Spleen (tissue), 11 donors: ENCODE measurements at regions not wholly inside any gene's neighbourhood (a gene's known extent, or its start where the extent isn't known, plus 50 kb on each side); places are given as distances from the start of the nearest gene placed in this dataset.

Experiments
- DNase-seq: peaks from one replicate; pipeline ENCODE4 v3.0.0-alpha.2; 2020
- H3K27ac ChIP-seq, 8 donors: fragments of 200-600 bp; sonication (generic) in 7 of 8; 1 replicate in 4 of 8; 2 replicates in 4 of 8; pipeline versions ENCODE4 v1.5.0 to v1.8.0; 2016 to 2021; ENCODE audit warnings: inconsistent platforms in 4 of 8, mild to moderate bottlenecking in 4 of 8, moderate library complexity in 1 of 8
- H3K27me3 ChIP-seq, 7 donors: fragments of 200-600 bp; sonication (generic) in 6 of 7; replicated peaks in 1 of 7; 1 replicate in 4 of 7; 2 replicates in 3 of 7; pipeline versions ENCODE4 v1.5.0 to v1.8.0; 2016 to 2021; ENCODE audit warnings: inconsistent platforms in 3 of 7, mild to moderate bottlenecking in 1 of 7
- H3K36me3 ChIP-seq, 6 donors: fragments of 200-600 bp; sonication (generic) in 5 of 6; 1 replicate in 4 of 6; 2 replicates in 2 of 6; pipeline versions ENCODE4 v1.5.0 to v1.8.0; 2016 to 2021; ENCODE audit warnings: inconsistent platforms in 2 of 6
- H3K4me1 ChIP-seq, 6 donors: fragments of 200-600 bp; sonication (generic) in 5 of 6; 1 replicate in 3 of 6; 2 replicates in 3 of 6; pipeline versions ENCODE4 v1.5.0 to v1.8.0; 2016 to 2021; ENCODE audit warnings: inconsistent platforms in 3 of 6
- H3K4me3 ChIP-seq, 8 donors: fragments of 200-600 bp; sonication (generic) in 7 of 8; 1 replicate in 4 of 8; 2 replicates in 4 of 8; pipeline versions ENCODE4 v1.5.0 to v1.8.0; 2016 to 2021; ENCODE audit warnings: inconsistent platforms in 4 of 8, mild to moderate bottlenecking in 4 of 8, moderate library complexity in 2 of 8
- H3K9me3 ChIP-seq, 8 donors: fragments of 200-600 bp; sonication (generic) in 7 of 8; 1 replicate in 4 of 8; 2 replicates in 4 of 8; pipeline versions ENCODE4 v1.5.0 to v1.8.0; 2016 to 2021; ENCODE audit warnings: inconsistent platforms in 4 of 8
- CTCF ChIP-seq, 11 experiments: fragments of 200-600 bp in 7 of 11; fragments of 450-650 bp in 4 of 11; sonication (generic) in 4 of 11; IDR thresholded peaks in 8 of 11; conservative IDR thresholded peaks in 3 of 11; 1 replicate in 7 of 11; 2 replicates in 4 of 11; pipeline versions ENCODE4 v1.4.0 to v1.8.0; 2016 to 2021; ENCODE audit warnings: antibody characterized with exemption in 11 of 11, inconsistent platforms in 4 of 11, mild to moderate bottlenecking in 1 of 11
- POLR2A ChIP-seq, 3 donors: fragments of 450-650 bp; IDR thresholded peaks; one replicate each; pipeline ENCODE4 v1.5.1; 2017; ENCODE audit warnings: antibody characterized with exemption in 3 of 3, mild to moderate bottlenecking in 1 of 3
- POLR2AphosphoS5 ChIP-seq, 3 donors: sonication (generic); formaldehyde crosslinking; IDR thresholded peaks; one replicate each; pipeline ENCODE4 v1.5.1; 2017; ENCODE audit warnings: antibody characterized with exemption in 3 of 3
- WGBS, 5 donors: extraction: QIAGEN DNeasy Blood & Tissue Kit in 3 of 5; methylation state at CpG; one replicate each; pipeline versions ENCODE4 v1.1.5 to v1.1.7; 2013 to 2018; 5-methylcytosine and 5-hydroxymethylcytosine counted together
- intact Hi-C: fragments of 100-400 bp; cut with DNase I; formaldehyde crosslinking; loops from one replicate; pipeline ENCODE4 v1.15.0; 2023; ENCODE audit warnings: low total_unique reads
- donor health status: healthy with polysubstance abuse.
- donor health status: DM: no; HTN: no; CAD: no; lungs with moderate emphysema.
- donor health status: DM: no; HTN: no; CAD: no.
- donor health status: Bipolar disorder and iron deficiency.
- donor health status: healthy.
- donor health status: DM: no; HTN: no; CAD: no.
- donor health status: DM: yes; HTN: yes; CAD: no.

GRCh38 chr12:42916143-42916542 lies 326.6 kb upstream of the PRICKLE1 start:
- Histone ChIP-seq H3K9me3 (peaks cover 0 to 16% (median 0%) of the 10 kb centered on the region in 8 donors), H3K27ac (no peak overlapping the region), H3K4me1 (no peaks in the 10 kb centered on the region), H3K4me3 (no peak overlapping the region), H3K36me3 (no peaks in the 10 kb centered on the region), H3K27me3 (no peaks in the 10 kb centered on the region)
- TF ChIP-seq CTCF (IDR thresholded peaks at IDR 0.05 in 8 of 11, conservative IDR thresholded peaks at IDR 0.05 in 3 of 11) (no peak), POLR2A (IDR thresholded peaks at IDR 0.05) (no peak), POLR2AphosphoS5 (IDR thresholded peaks at IDR 0.05) (no peak)
- 45 to 62% (median 60%) methylated on average over 3 of the region's 3 CpGs for WGBS, 5 donors
- no peak for DNase-seq
- intact Hi-C loops, result no loop called here

- intact Hi-C loops, result no loop called here
- Histone ChIP-seq H3K27ac (no peak overlapping the region), H3K27me3 (no peaks in the 10 kb centered on the region), H3K4me1 (no peaks in the 10 kb centered on the region), H3K9me3 (peaks cover 0 to 16% (median 0%) of the 10 kb centered on the region in 8 donors), H3K36me3 (no peaks in the 10 kb centered on the region), H3K4me3 (no peak overlapping the region)
- no peak for DNase-seq
- TF ChIP-seq POLR2A (IDR thresholded peaks at IDR 0.05) (no peak), CTCF (IDR thresholded peaks at IDR 0.05 in 8 of 11, conservative IDR thresholded peaks at IDR 0.05 in 3 of 11) (no peak), POLR2AphosphoS5 (IDR thresholded peaks at IDR 0.05) (no peak)
- WGBS, 5 donors, result 75 to 85% (median 80%) methylated on average over 4 of the region's 4 CpGs
Observed at GRCh38 chr12:42915426-42915825, 325.9 kb upstream of the PRICKLE1 start.

- Histone ChIP-seq H3K9me3 (peaks cover 0 to 16% (median 0%) of the 10 kb centered on the region in 8 donors), H3K27me3 (no peaks in the 10 kb centered on the region), H3K27ac (no peak overlapping the region), H3K36me3 (no peaks in the 10 kb centered on the region), H3K4me3 (no peak overlapping the region), H3K4me1 (no peaks in the 10 kb centered on the region)
- no peak for TF ChIP-seq POLR2AphosphoS5 (IDR thresholded peaks at IDR 0.05)
- TF ChIP-seq CTCF (IDR thresholded peaks at IDR 0.05 in 8 of 11, conservative IDR thresholded peaks at IDR 0.05 in 3 of 11), result no peak
- no peak for TF ChIP-seq POLR2A (IDR thresholded peaks at IDR 0.05)
- intact Hi-C loops, result no loop called here
- no peak for DNase-seq
- WGBS, 5 donors, result 65 to 79% (median 69%) methylated on average over 1 of the region's 1 CpG
Observed at GRCh38 chr12:42912367-42912766, 322.8 kb upstream of the PRICKLE1 start.

- TF ChIP-seq POLR2AphosphoS5 (IDR thresholded peaks at IDR 0.05) (no peak), CTCF (IDR thresholded peaks at IDR 0.05 in 8 of 11, conservative IDR thresholded peaks at IDR 0.05 in 3 of 11) (no peak), POLR2A (IDR thresholded peaks at IDR 0.05) (no peak)
- Histone ChIP-seq H3K27ac (no peak overlapping the region), H3K4me3 (no peak overlapping the region), H3K4me1 (no peaks in the 10 kb centered on the region), H3K9me3 (peaks cover 0 to 26% (median 4%) of the 10 kb centered on the region in 8 donors), H3K27me3 (no peaks in the 10 kb centered on the region), H3K36me3 (no peaks in the 10 kb centered on the region)
- 56 to 88% (median 76%) methylated on average over 6 of the region's 6 CpGs for WGBS, 5 donors
- no peak for DNase-seq
- intact Hi-C loops, result no loop called here
Observed at GRCh38 chr12:42910656-42911055, 321.1 kb upstream of the PRICKLE1 start.
